Fibroblast of the aortic adventitia (primary cell): ENCODE measurements at regions not wholly inside any gene's neighbourhood (a gene's known extent, or its start where the extent isn't known, plus 50 kb on each side); places are given as distances from the start of the nearest gene placed in this dataset.
"Not testable (repeated sequence)": the region's sequence is repeated elsewhere in the genome, so short reads cannot be mapped to it uniquely, and the experiment has no call there.

Experiments
- DNase-seq: peaks from one replicate; pipeline ENCODE4 v3.0.0-alpha.2; 2010; ENCODE audit warnings: low read depth
- H3K4me3 ChIP-seq: 2 replicates; pipeline ENCODE4 v1.5.1; 2011; ENCODE audit warnings: low read depth, mild to moderate bottlenecking, control low read depth, low read length, moderate library complexity
- TF ChIP-seq, protein P1 (sequence below): IDR thresholded peaks from 2 replicates; pipeline ENCODE4 v1.5.1; 2011; ENCODE audit warnings: mild to moderate bottlenecking, low read length, control low read depth, inconsistent platforms; ENCODE audit not compliant: insufficient read depth

GRCh38 chr7:110446658-110447057, 644.3 kb upstream of the LRRN3 start:
- DNase-seq = no peak
- H3K4me3 ChIP-seq = no peak overlapping the region
- TF ChIP-seq, protein P1, sequence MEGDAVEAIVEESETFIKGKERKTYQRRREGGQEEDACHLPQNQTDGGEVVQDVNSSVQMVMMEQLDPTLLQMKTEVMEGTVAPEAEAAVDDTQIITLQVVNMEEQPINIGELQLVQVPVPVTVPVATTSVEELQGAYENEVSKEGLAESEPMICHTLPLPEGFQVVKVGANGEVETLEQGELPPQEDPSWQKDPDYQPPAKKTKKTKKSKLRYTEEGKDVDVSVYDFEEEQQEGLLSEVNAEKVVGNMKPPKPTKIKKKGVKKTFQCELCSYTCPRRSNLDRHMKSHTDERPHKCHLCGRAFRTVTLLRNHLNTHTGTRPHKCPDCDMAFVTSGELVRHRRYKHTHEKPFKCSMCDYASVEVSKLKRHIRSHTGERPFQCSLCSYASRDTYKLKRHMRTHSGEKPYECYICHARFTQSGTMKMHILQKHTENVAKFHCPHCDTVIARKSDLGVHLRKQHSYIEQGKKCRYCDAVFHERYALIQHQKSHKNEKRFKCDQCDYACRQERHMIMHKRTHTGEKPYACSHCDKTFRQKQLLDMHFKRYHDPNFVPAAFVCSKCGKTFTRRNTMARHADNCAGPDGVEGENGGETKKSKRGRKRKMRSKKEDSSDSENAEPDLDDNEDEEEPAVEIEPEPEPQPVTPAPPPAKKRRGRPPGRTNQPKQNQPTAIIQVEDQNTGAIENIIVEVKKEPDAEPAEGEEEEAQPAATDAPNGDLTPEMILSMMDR = no peak

DNA sequence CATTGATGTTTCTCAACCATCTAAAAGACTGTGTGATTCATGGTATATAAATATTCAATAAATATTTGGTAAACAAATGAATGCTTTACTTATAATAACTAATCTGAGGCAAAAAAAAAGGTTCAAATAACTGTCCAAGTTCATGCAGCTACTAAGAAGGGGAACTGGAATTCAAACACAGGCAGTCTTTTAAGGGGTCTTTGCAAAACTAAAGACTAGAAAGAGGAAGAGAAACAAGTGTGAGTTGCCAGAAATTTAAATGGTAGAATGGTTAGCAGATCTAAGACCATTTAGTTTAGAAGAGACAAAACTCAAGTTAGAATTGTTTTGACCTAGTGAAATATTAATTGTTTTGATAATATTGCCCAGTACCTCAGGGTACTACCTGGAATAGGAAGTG, 642.0 kb upstream of the LRRN3 start:
- H3K4me3 ChIP-seq = no peak overlapping the region
- no peak for DNase-seq
- TF ChIP-seq, protein P1 = no peak

- TF ChIP-seq, protein P1 = no peak
- no peak overlapping the region for H3K4me3 ChIP-seq
- no peak for DNase-seq
These were observed 636.2 kb upstream of the LRRN3 start for GRCh38 chr7:110454713-110455112.

DNA sequence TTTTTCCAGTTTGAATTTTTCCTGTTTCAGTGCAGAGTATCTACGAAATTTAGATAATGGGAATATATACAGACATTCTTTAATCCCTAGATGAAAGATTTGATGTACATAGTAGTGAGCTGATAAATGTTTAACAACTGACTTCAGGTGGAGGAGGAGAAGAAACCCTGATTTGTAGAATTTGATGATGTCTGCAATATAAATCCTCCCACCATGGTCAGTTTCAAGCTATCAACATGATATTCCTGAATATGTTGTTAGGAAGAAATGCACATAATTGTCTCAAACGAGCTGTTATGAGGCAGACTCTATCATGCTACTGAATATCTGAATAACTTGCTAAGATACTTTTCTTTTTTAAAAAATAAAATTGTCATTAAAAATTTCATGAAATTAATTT, 629.3 kb upstream of the LRRN3 start:
- TF ChIP-seq, protein P1 = no peak
- no peak for DNase-seq
- H3K4me3 ChIP-seq = no peak overlapping the region

- H3K4me3 ChIP-seq = no peak overlapping the region
- no peak for DNase-seq
- TF ChIP-seq, protein P1 = no peak
These were observed 620.5 kb upstream of the LRRN3 start for GRCh38 chr7:110470420-110470819.

- H3K4me3 ChIP-seq, DNase-seq: not testable (repeated sequence)
These were observed 618.5 kb upstream of the LRRN3 start for GRCh38 chr7:110472419-110472818.

DNA sequence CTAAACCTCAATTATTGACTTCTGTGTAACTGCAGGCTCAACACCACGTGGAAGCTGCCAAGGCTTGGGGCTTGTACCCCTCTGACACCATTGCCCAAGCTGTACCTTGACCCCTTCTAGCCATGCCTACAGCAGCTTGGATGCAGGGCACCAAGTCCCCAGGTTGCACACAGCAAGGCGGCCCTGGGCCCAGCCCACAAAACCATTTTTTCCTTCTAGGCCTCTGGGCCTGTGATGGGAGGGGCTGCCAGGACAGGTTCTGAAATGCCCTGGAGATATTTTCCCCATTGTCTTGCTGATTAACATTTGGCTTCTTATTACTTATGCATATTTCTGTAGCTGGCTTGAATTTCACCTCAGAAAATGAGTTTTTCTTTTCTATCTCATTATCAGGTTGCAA, 610.0 kb upstream of the LRRN3 start:
- DNase-seq = no peak
- no peak overlapping the region for H3K4me3 ChIP-seq
- TF ChIP-seq, protein P1 = no peak
